ENCODE measurements at regions not wholly inside any gene's neighbourhood (a gene's known extent, or its start where the extent isn't known, plus 50 kb on each side); places are given as distances from the start of the nearest gene placed in this dataset.
"Not testable (repeated sequence)": the region's sequence is repeated elsewhere in the genome, so short reads cannot be mapped to it uniquely, and the experiment has no call there.

- no peak for DNase-seq
These were observed 122.2 kb upstream of the NXPH2 start for GRCh38 chr2:138902239-138902871.

- DNase-seq, result no peak
These were observed 121.3 kb upstream of the NXPH2 start for GRCh38 chr2:138901530-138901929.

DNA sequence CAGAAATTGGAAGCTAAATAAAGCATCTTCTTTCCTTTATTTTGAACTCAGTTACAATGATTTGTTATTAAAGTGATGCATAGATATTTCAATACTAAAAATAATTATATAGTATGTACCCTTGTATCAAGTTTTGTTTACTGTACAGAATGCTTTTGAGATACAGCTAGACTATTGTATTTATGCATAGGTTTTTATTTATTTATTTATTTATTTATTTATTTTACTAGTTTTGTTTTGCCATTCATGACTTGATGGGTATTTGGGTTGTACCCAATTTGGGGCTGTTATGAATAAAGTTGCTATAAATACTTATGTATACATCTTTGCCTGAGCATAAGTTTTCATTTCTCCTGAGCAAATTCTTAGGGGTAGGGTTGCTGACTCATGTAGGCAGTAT lies 118.7 kb upstream of the NXPH2 start:
- no peak for DNase-seq

DNA sequence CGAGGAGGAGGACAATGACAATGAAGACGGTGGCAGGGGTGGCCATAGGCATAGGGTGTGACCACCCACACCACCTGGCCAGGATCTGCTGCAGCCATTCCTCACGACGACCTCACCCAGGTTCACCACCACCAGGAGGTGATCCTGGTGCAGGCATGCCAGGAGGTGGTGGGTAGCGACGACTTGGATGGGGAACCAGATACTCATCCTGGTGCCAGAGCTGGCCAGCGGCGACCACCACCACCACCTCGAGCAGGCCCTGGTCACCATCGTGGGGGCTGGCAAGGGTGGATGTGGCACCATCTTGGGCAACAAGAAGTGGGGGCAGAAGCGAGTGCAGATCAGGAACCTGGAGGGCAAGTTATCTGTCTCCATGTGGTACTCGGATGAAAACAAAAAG lies 117.1 kb upstream of the NXPH2 start:
- no peak for DNase-seq

GRCh38 chr2:138893746-138894145 lies 113.6 kb upstream of the NXPH2 start:
- DNase-seq, result no peak

GRCh38 chr2:138881126-138881525 lies 100.9 kb upstream of the NXPH2 start:
- DNase-seq, result no peak

GRCh38 chr2:138879931-138880330 lies 99.7 kb upstream of the NXPH2 start:
- DNase-seq, result no peak

- no peak for DNase-seq
These were observed 97.2 kb upstream of the NXPH2 start for GRCh38 chr2:138877421-138877820.

GRCh38 chr2:138874251-138874650 lies 94.1 kb upstream of the NXPH2 start:
- no peak for DNase-seq

DNA sequence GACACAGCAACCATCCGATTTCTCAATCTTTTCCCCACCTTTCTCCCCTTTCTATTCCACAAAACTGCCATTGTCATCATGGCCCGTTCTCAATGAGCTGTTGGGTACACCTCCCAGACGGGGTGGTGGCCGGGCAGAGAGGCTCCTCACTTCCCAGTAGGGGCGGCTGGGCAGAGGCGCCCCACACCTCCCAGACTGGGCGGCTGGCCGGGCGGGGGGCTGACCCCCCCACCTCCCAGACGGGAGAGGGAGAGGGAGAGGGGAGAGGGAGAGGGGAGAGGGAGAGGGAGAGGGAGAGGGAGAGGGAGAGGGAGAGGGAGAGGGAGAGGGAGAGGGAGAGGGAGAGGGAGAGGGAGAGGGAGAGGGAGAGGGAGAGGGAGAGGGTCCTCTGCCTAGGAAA lies 91.9 kb upstream of the NXPH2 start:
- not testable (repeated sequence) for DNase-seq

DNA sequence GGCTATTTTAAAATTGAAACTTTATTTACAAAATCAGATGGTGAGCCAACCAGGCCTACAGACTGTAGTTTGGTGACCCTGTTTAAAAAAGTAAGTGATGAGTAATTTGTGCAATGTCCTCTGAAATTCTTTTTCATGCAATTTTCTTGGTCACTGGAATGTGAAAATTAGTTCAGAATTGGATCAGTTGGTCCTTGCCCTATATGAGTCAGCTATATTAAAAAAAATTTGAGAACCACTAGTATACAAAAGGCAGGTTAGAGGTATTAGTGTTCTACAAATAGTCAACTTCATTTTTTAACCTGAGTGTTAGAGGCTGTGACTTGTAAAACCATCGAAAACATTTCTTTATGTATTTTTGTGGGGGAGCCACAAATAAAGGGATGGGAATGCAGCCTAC lies 91.1 kb upstream of the NXPH2 start:
- DNase-seq, result no peak

DNA sequence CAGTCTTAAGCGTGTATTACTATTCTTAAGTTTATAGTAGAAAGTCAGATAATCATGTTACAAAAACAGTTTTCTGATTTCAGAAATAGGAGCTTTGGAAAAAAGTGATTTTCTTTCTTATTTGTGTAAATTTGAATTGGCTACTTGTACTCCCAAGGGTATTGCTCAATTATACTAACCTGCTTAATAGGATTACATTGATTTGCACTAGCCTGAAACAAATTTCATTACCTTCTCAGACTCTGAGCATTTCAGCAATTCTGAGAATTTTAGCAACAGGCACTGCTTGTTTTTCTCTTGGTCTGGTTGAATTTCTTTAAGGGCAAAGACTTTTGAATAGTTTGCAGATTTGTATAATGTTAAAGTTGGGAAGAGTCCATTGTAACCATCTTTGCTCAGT lies 87.2 kb upstream of the NXPH2 start:
- DNase-seq, result no peak

DNA sequence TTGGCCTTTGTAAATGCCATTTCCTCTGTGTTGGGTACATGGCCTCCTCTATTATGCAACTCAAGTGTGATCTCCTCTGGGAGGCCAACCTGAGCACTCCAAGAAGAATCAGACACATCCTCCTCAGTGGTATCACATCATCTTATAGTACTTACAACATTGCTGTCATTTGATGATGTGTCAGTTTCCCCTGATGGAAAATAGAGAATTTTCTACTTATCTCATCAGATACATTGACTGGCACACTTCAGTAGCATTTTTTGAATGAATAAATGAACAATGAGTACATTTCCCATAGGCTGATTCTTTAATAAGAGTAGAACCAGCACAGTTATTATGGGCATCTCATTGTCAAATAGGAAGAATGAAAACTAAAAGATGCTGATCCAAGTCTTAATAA lies 86.6 kb upstream of the NXPH2 start:
- DNase-seq, result no peak

DNA sequence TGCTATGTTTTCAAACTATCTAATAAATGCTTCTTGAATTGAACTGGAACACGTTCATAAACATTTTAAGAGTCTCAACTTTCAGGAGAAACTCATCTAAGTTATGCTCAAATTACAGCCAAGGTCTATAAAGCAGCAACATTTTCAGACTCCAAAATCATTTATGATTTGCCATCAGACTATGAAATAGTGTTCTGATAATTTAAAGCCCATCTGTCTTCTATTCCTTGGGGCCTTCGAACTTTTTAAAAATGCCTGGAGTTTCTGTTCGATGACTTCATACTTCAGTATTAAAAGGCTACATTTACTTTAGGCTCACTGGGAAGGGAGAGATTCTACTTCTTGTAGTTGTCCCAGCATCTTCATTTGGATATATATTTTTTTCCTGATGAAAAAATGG lies 73.6 kb upstream of the NXPH2 start:
- no peak for DNase-seq

- DNase-seq, result no peak
These were observed 73.1 kb upstream of the NXPH2 start for GRCh38 chr2:138853296-138853695.

GRCh38 chr2:138846216-138846821 lies 66.1 kb upstream of the NXPH2 start:
- no peak for DNase-seq

DNA sequence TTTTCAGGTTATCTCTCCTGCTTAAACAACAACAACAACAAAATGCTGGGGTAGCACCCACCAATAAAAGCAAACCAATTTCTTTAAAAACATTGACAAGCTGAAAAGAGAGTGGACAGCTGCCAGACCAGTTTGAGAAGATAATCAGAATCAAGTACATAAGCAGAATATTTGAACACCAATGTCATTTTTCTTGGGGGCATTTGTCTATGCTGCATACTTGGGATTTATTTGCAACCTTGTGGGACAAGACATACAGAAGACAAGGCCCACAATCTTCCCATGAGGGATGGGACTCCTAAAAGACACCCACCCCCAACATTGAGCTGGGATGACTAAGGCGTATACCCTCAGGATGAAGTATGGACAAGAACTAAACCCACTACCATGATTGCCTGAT lies 62.2 kb upstream of the NXPH2 start:
- DNase-seq, result no peak

DNA sequence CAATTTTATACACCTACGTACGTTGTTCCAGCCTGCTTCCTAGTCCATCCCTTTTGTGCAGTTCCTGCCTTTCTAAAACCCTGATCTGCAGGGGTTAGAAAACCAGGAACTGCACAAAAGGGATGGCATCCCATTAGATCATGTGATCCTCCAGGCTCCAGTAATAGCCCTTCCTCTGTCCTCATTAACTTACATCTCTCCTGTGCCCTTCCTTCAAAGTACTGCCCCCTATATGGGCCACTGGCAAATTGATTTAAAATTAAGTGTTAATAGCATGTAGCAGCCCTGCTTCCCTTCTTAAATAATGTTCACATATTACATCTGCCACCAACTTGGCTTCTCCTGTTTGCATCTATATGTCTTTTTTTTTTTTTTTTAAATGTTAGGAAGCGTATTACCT lies 61.3 kb upstream of the NXPH2 start:
- no peak for DNase-seq

DNA sequence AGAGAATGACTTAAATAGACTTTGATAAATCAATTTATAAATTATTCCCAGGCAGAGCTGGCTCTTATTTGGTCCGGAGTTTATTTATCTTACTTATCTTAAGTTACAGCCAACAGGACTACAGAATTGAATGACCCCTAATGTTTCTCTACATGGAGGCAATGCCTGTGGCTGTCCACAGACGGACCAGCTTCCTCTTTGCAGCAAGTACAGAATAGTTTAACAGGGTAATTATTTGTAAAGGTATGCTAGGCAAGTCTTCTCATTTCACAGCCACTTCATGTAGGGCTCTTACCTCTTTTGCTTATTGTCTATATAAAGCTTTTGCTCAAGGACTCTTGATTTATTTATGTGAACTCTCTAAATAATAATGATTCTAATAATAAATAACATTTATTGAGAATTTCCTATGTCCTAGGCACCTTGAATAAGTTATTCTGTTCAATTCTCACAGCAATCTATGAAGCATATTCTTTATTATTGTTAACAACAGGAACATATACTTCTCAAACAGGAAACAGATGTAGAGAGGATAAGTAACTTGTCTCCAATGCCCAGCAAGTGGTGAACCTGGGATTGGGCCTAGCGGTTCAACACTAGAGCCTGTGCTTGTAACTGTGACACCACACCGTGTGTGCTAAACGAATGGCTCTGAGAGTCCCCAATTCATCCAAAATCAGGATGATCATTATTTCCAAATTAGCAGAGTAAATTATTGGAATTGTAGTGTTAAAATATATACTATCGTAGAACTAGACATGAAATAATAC lies 58.8 kb upstream of the NXPH2 start:
- DNase-seq, result no peak

DNA sequence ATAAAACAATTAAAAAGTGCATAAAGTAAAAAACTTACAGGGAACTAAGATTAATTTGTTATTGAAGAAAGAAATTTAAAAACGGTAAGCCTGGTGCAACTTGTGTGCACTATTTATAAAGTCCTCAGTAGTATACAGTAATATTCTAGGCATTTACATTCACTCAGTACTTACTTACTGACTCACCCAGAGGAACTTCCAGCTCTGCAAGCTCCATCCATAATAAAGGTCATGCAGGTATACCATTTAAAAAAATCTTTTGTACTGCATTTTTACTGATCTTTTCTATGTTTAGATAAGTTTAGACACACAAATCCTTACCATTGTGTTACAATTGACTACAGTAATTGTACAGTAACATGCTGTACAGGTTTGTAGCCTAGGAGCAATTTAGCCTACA lies 51.5 kb upstream of the NXPH2 start:
- DNase-seq, result no peak

DNA sequence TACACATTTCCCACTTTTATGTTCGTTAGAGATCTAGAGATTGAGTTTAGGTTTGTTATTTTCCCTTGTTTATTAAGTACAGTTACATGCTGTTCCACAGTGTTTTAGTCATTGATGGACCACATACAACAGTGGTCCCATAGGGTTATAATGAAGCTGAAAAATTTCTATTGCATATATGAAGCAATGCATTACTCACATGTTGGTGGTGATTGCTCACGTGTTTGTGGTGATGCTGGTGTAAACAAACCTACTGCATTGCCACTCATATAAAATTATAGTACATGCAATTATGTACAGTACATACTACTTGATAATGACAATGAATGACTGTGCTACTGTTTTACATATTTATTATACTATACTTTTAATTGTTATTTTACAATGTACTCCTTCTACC lies 51.0 kb upstream of the NXPH2 start:
- no peak for DNase-seq

GRCh38 chr2:138830547-138830946 lies 50.4 kb upstream of the NXPH2 start:
- DNase-seq, result no peak
